Esophagus (tissue), 2 donors: ENCODE measurements at regions not wholly inside any gene's neighbourhood (a gene's known extent, or its start where the extent isn't known, plus 50 kb on each side); places are given as distances from the start of the nearest gene placed in this dataset.

Experiments used
- H3K27ac ChIP-seq, 2 donors: one replicate each; pipeline ENCODE4 v1.5.1; 2013; ENCODE audit warnings: low read depth in 2 of 2, mild to moderate bottlenecking in 2 of 2, inconsistent platforms in 1 of 2, low read length in 1 of 2, moderate library complexity in 1 of 2
- H3K27me3 ChIP-seq, 2 donors: one replicate each; pipeline ENCODE4 v1.6.1; 2013; ENCODE audit warnings: low read length in 2 of 2, control low read depth in 1 of 2, mild to moderate bottlenecking in 1 of 2; ENCODE audit not compliant: insufficient read depth in 2 of 2, control insufficient read depth in 1 of 2
- H3K36me3 ChIP-seq, 2 donors: one replicate each; pipeline ENCODE4 v1.6.1; 2013; ENCODE audit warnings: low read length in 1 of 2; ENCODE audit not compliant: control insufficient read depth in 2 of 2, insufficient read depth in 2 of 2
- H3K4me1 ChIP-seq, 2 donors: one replicate each; pipeline ENCODE4 v1.6.1; 2013; ENCODE audit warnings: low read length in 1 of 2; ENCODE audit not compliant: control insufficient read depth in 2 of 2, insufficient read depth in 2 of 2
- H3K4me3 ChIP-seq, 2 donors: one replicate each; pipeline ENCODE4 v1.5.1; 2013; ENCODE audit warnings: low read length in 2 of 2, mild to moderate bottlenecking in 2 of 2, low read depth in 1 of 2, moderate library complexity in 1 of 2
- H3K9me3 ChIP-seq, 2 donors: one replicate each; pipeline ENCODE4 v1.6.1; 2013; ENCODE audit warnings: mild to moderate bottlenecking in 2 of 2, low read depth in 1 of 2, low read length in 1 of 2, moderate library complexity in 1 of 2; ENCODE audit not compliant: control insufficient read depth in 2 of 2, insufficient read depth in 1 of 2
- WGBS, 2 donors: extraction: QIAGEN DNeasy Blood & Tissue Kit; methylation state at CpG; one replicate each; pipeline ENCODE4 v1.1.7; 2013; 5-methylcytosine and 5-hydroxymethylcytosine counted together
- donor health status: healthy with polysubstance abuse.
- donor health status: Bipolar disorder and iron deficiency.

DNA sequence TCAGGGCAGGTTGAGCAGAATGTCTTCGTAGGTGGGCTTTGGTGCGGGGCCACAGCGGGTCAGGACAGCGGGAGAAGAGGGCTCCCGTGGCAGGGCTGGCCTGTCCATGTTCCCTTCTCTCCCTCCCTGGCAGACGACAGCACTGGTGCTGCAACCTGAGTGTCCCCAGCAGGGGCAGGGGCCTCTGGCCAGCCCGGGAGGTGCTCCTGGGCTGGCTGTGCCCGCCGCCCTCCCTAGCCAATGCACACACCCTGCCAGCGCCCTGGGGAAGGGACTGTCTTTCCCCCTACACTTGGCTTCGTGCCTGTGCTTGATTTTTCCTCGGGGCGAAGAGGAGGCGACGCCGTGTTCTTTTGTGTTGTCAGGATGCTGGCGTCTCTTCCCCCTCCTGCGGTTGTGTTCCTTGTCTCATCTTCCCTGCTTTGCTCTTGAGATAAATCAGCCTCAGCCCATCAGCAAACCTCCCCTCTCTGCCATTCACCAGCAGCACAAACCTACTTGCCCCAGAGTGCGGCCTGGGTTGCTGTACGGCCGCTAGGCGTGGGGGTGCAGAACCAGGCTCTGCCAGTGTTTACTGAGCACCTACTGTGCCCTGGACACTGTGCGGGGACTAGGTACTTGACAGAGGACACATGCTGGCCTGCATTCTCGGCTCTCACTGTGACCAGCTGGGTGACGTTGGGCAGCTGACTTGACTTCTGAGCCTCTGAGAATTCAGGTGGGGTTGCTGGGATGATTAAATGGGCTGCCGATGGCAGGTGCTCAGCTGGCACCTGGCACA, 237.3 kb upstream of the CIBAR2 start:
- WGBS, 2 donors = 60 to 65% methylated on average over 26 of the region's 26 CpGs
- Histone ChIP-seq H3K27me3 (no peaks in the 10 kb centered on the region), H3K4me3 (no peak overlapping the region), H3K27ac (no peak overlapping the region), H3K36me3 (no peaks in the 10 kb centered on the region), H3K9me3 (no peaks in the 10 kb centered on the region), H3K4me1 (peaks cover 4 to 18% of the 10 kb centered on the region in 2 donors)

GRCh38 chr16:85350146-85350728, 238.0 kb upstream of the CIBAR2 start:
- Histone ChIP-seq H3K27ac (no peak overlapping the region), H3K4me1 (peaks cover 8 to 23% of the 10 kb centered on the region in 2 donors)
- 51 to 60% methylated on average over 10 of the region's 10 CpGs for WGBS, 2 donors

GRCh38 chr16:85350973-85351372, 238.7 kb upstream of the CIBAR2 start:
- Histone ChIP-seq H3K27me3 (no peaks in the 10 kb centered on the region), H3K36me3 (no peaks in the 10 kb centered on the region), H3K27ac (no peak overlapping the region), H3K4me3 (no peak overlapping the region), H3K9me3 (no peaks in the 10 kb centered on the region), H3K4me1 (peaks cover 12 to 25% of the 10 kb centered on the region in 2 donors)
- WGBS, 2 donors = 15 to 22% methylated on average over 4 of the region's 4 CpGs

More at GRCh38 chr16:85350146-85350728, 238.0 kb upstream of the CIBAR2 start:
- no peaks in the 10 kb centered on the region for H3K9me3 ChIP-seq
- H3K36me3 ChIP-seq = no peaks in the 10 kb centered on the region
- H3K4me3 ChIP-seq = no peak overlapping the region
- H3K27me3 ChIP-seq = no peaks in the 10 kb centered on the region

DNA sequence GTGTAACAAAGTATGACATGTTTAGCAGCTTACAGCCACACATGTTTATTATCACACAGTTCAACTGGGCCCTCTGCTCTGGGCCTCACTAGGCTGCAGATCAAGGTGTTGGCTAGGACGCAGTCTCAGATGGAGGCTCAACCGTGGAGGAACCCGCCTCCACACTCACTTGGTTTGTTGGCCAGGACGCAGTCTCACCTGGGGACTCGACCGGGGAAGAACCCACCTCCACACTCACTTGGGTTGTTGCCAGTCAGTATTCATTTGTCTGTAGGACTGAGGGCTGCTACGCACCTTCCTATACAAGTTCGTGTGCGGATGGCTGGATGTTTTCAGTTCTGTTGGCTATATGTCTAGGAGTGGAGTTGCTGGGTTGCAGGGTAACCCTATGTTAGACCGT, 240.7 kb upstream of the CIBAR2 start:
- H3K36me3 ChIP-seq = no peaks in the 10 kb centered on the region
- H3K4me3 ChIP-seq = no peak overlapping the region
- H3K27ac ChIP-seq = no peak overlapping the region
- no peaks in the 10 kb centered on the region for H3K9me3 ChIP-seq
- WGBS, 2 donors = 95 to 97% methylated on average over 10 of the region's 10 CpGs
- H3K4me1 ChIP-seq = peaks cover 12 to 25% of the 10 kb centered on the region in 2 donors
- no peaks in the 10 kb centered on the region for H3K27me3 ChIP-seq

- Histone ChIP-seq H3K9me3 (no peaks in the 10 kb centered on the region), H3K27me3 (no peaks in the 10 kb centered on the region), H3K36me3 (no peaks in the 10 kb centered on the region), H3K4me3 (no peak overlapping the region), H3K27ac (peak overlapping the region; percentile 64 to 77), H3K4me1 (peaks cover 14 to 30% of the 10 kb centered on the region in 2 donors)
- 48 to 53% methylated on average over 15 of the region's 15 CpGs for WGBS, 2 donors
Observed at GRCh38 chr16:85353839-85354685, 241.8 kb upstream of the CIBAR2 start.

DNA sequence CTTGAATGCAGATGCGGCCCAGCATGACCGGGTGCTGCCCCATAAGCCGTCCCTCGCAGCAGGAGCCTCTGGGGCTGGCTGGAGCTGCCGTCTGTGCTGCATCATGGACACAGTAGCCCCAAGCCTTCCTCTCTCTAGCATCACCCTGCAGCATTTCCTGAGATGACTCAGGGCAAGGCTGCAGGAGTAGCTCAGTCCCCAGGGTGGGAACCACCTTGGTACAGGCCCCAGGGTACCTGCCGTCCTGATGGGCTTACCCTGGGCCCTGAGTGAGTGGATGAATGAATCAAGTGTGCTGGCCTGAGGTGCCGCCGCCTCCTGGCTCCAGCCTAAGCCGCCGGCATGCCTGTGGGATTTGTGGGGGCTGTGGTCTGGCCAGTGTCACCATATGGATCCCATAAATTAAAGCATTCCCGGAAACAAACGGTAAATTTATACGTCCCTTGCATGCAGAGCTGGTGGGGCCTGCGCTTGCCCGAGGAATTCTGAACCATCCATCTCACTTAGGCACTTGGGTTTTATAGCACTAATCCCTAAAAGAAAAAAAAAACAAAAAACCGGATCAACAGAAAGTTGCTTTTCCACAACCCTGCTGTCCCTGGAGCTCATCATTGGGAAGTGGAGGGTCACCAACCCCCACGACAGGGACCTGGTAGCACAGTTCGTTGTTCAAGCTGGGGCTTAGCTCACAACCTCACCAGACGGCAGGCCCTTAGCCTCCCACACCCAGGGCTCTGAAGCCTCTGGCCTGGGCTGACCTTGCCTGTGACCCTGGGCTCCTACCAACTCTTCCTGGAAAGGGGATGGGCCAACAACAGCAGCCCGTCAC, 242.6 kb upstream of the CIBAR2 start:
- Histone ChIP-seq H3K4me1 (peaks cover 15 to 32% of the 10 kb centered on the region in 2 donors), H3K27me3 (no peaks in the 10 kb centered on the region), H3K27ac (peak overlapping the region; percentile 64 to 77), H3K4me3 (no peak overlapping the region), H3K36me3 (no peaks in the 10 kb centered on the region), H3K9me3 (no peaks in the 10 kb centered on the region)
- WGBS, 2 donors = 52 to 64% methylated on average over 20 of the region's 20 CpGs

DNA sequence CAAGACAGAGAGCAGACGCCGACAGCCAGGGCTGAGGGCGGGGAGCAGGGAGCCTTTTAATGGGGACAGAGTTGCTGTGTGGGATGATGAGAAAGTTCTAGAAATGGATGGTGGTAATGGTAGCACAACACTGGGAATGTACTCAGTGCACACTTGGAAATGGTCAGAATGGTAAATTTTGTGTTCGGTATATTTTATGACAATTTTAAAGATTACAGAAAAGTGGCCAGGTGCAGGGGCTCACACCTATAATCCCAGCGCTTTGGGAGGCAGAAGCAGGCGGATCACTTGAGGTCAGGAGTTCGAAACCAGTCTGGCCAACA, 243.2 kb upstream of the CIBAR2 start:
- H3K4me1 ChIP-seq = peaks cover 15 to 31% of the 10 kb centered on the region in 2 donors
- no peak overlapping the region for H3K4me3 ChIP-seq
- H3K27ac ChIP-seq = peak overlapping the region in 1 of 2 donors; percentile 77
- WGBS, 2 donors = 81 to 84% methylated on average over 7 of the region's 7 CpGs
- no peaks in the 10 kb centered on the region for H3K36me3 ChIP-seq
- no peaks in the 10 kb centered on the region for H3K9me3 ChIP-seq
- H3K27me3 ChIP-seq = no peaks in the 10 kb centered on the region

DNA sequence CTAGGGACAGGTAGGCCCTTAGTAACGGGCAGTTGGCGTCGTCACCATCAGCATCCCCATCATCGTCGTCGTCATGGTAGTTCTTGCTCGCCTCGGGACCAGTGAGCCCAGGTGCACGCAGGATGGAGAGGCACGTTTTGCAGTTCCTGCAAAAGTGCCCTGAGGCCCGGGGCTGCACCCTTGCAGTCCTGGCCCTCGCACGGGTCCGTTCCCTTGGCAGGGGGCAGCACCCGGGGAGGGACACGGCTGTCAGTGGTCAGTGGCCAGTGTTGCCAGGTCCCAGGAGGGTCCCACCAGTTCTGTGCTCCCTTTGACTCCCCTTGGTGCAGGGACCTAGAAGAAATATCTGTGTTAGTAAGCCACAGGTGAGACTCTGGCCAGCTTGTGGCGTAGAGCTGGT, 243.9 kb upstream of the CIBAR2 start:
- H3K27me3 ChIP-seq = no peaks in the 10 kb centered on the region
- H3K4me3 ChIP-seq = no peak overlapping the region
- no peak overlapping the region for H3K27ac ChIP-seq
- H3K36me3 ChIP-seq = no peaks in the 10 kb centered on the region
- 92 to 95% methylated on average over 17 of the region's 17 CpGs for WGBS, 2 donors
- H3K9me3 ChIP-seq = no peaks in the 10 kb centered on the region
- peaks cover 15 to 33% of the 10 kb centered on the region in 2 donors for H3K4me1 ChIP-seq

GRCh38 chr16:85357323-85357722, 245.1 kb upstream of the CIBAR2 start:
- H3K4me3 ChIP-seq = no peak overlapping the region
- no peaks in the 10 kb centered on the region for H3K9me3 ChIP-seq
- no peaks in the 10 kb centered on the region for H3K27me3 ChIP-seq
- no peaks in the 10 kb centered on the region for H3K36me3 ChIP-seq
- H3K4me1 ChIP-seq = peaks cover 15 to 31% of the 10 kb centered on the region in 2 donors
- H3K27ac ChIP-seq = no peak overlapping the region
- 93 to 95% methylated on average over 10 to 12 of the region's 12 CpGs for WGBS, 2 donors
